HG02623 (cell line): ENCODE measurements at regions not wholly inside any gene's neighbourhood (a gene's known extent, or its start where the extent isn't known, plus 50 kb on each side); places are given as distances from the start of the nearest gene placed in this dataset.

ENCODE experiments used
- ATAC-seq: cut with Tn5 transposase; IDR thresholded peaks from one replicate; pipeline ENCODE4 v1.9.1; 2021; ENCODE audit warnings: moderate library complexity; ENCODE audit not compliant: unreplicated experiment

GRCh38 chr13:76379341-76380105 lies 506.7 kb downstream of the KCTD12 start:
- ATAC-seq, result no peak

GRCh38 chr13:76378767-76379166 lies 507.4 kb downstream of the KCTD12 start:
- ATAC-seq, result no peak

- ATAC-seq, result no peak
These were observed 522.4 kb downstream of the KCTD12 start for GRCh38 chr13:76363682-76364289.

GRCh38 chr13:76361868-76362267 lies 524.3 kb downstream of the KCTD12 start:
- ATAC-seq, result no peak

GRCh38 chr13:76351541-76352229 lies 534.5 kb downstream of the KCTD12 start:
- ATAC-seq, result no peak

GRCh38 chr13:76350399-76350798 lies 535.8 kb downstream of the KCTD12 start:
- ATAC-seq, result no peak

- ATAC-seq, result no peak
These were observed 536.5 kb downstream of the KCTD12 start for GRCh38 chr13:76349700-76350099.

- no peak for ATAC-seq
These were observed 546.6 kb downstream of the KCTD12 start for GRCh38 chr13:76339649-76340048.

- no peak for ATAC-seq
These were observed 548.2 kb downstream of the KCTD12 start for GRCh38 chr13:76338003-76338402.

- ATAC-seq, result no peak
These were observed 549.0 kb downstream of the KCTD12 start for GRCh38 chr13:76336889-76337844.

- ATAC-seq, result no peak
These were observed 550.7 kb downstream of the KCTD12 start for GRCh38 chr13:76335463-76335862.

- ATAC-seq, result no peak
These were observed 554.1 kb downstream of the KCTD12 start for GRCh38 chr13:76331943-76332712.

GRCh38 chr13:76330761-76331160 lies 555.4 kb downstream of the KCTD12 start:
- no peak for ATAC-seq

GRCh38 chr13:76329866-76330580 lies 556.2 kb downstream of the KCTD12 start:
- ATAC-seq, result no peak

- ATAC-seq, result no peak
These were observed 557.2 kb downstream of the KCTD12 start for GRCh38 chr13:76329004-76329403.

- ATAC-seq, result no peak
These were observed 559.9 kb downstream of the KCTD12 start for GRCh38 chr13:76326343-76326742.

- ATAC-seq, result no peak
These were observed 566.3 kb downstream of the KCTD12 start for GRCh38 chr13:76319921-76320320.

GRCh38 chr13:76316998-76317527 lies 569.1 kb downstream of the KCTD12 start:
- no peak for ATAC-seq

GRCh38 chr13:76314495-76314894 lies 571.7 kb downstream of the KCTD12 start:
- ATAC-seq, result no peak
